CD4-positive, alpha-beta memory T cell (primary cell): ENCODE measurements at regions not wholly inside any gene's neighbourhood (a gene's known extent, or its start where the extent isn't known, plus 50 kb on each side); places are given as distances from the start of the nearest gene placed in this dataset.
A peak's percentile ranks its signal among the peaks of the same experiment; 100 is the strongest.
"Not testable (repeated sequence)": the region's sequence is repeated elsewhere in the genome, so short reads cannot be mapped to it uniquely, and the experiment has no call there.

Source experiments
- CTCF ChIA-PET: fragments of 350-600 bp; sonication (Branson Sonifier 250); formaldehyde crosslinking; loops from one replicate; lab custom pipeline; 2021; ENCODE audit warnings: inconsistent platforms; ENCODE audit not compliant: partially characterized antibody; lab: Charles Lee
- POLR2A ChIA-PET: fragments of 350-600 bp; sonication (Branson Sonifier 250); formaldehyde crosslinking; loops from one replicate; lab custom pipeline; 2021; ENCODE audit not compliant: partially characterized antibody; lab: Charles Lee
- DNase-seq, 5 donors: peaks; one replicate each; pipeline versions ENCODE4 v3.0.0 to v3.0.0-alpha.2; 2020 to 2022; ENCODE audit warnings: mixed read lengths in 1 of 5
- H3K27ac ChIP-seq: one replicate; pipeline ENCODE4 v1.7.0; 2013; ENCODE audit warnings: low read depth, low read length
- H3K27me3 ChIP-seq: 2 replicates; pipeline ENCODE4 v1.7.0; 2013; ENCODE audit warnings: mild to moderate bottlenecking, low read length, moderate library complexity; ENCODE audit not compliant: insufficient read depth
- H3K36me3 ChIP-seq: 2 replicates; pipeline ENCODE4 v1.7.0; 2013; ENCODE audit warnings: mild to moderate bottlenecking, low read length, moderate library complexity; ENCODE audit not compliant: insufficient read depth
- H3K4me1 ChIP-seq: 2 replicates; pipeline ENCODE4 v1.7.0; 2013; ENCODE audit warnings: mild to moderate bottlenecking, low read length, moderate library complexity; ENCODE audit not compliant: insufficient read depth
- H3K4me3 ChIP-seq, 2 donors: one replicate each; pipeline ENCODE4 v1.7.0; 2013; ENCODE audit warnings: low read length in 2 of 2, mild to moderate bottlenecking in 1 of 2
- H3K9me3 ChIP-seq, 2 donors: one replicate each; pipeline ENCODE4 v1.7.0; 2013; ENCODE audit warnings: low read length in 2 of 2, control low read depth in 1 of 2; ENCODE audit not compliant: control insufficient read depth in 1 of 2
- H3K27ac Mint-ChIP-seq, 7 donors: one replicate each; pipeline ENCODE4 v1.8.0; 2020 to 2021; ENCODE audit warnings: mixed read lengths in 7 of 7, mild to moderate bottlenecking in 6 of 7, inconsistent platforms in 3 of 7, moderate library complexity in 3 of 7
- H3K27me3 Mint-ChIP-seq, 2 donors: one replicate each; pipeline ENCODE4 v1.8.0; 2020 to 2021; ENCODE audit warnings: mixed read lengths in 2 of 2
- H3K36me3 Mint-ChIP-seq, 2 donors: one replicate each; pipeline ENCODE4 v1.8.0; 2020 to 2021; ENCODE audit warnings: mixed read lengths in 2 of 2, inconsistent platforms in 1 of 2, mild to moderate bottlenecking in 1 of 2
- H3K4me1 Mint-ChIP-seq, 4 donors: one replicate each; pipeline ENCODE4 v1.8.0; 2020 to 2021; ENCODE audit warnings: mixed read lengths in 4 of 4, mild to moderate bottlenecking in 1 of 4
- H3K4me3 Mint-ChIP-seq, 8 donors: one replicate each; pipeline ENCODE4 v1.8.0; 2020 to 2021; ENCODE audit warnings: mixed read lengths in 8 of 8, mild to moderate bottlenecking in 7 of 8, moderate library complexity in 6 of 8, inconsistent platforms in 3 of 8
- H3K9me3 Mint-ChIP-seq, 8 donors: one replicate each; pipeline ENCODE4 v1.8.0; 2020 to 2021; ENCODE audit warnings: mixed read lengths in 8 of 8, mild to moderate bottlenecking in 5 of 8, inconsistent platforms in 3 of 8, moderate library complexity in 1 of 8
- intact Hi-C: fragments of 100-400 bp; cut with micrococcal nuclease; formaldehyde crosslinking; loops from one replicate; pipeline ENCODE4 v1.15.1; 2023

DNA sequence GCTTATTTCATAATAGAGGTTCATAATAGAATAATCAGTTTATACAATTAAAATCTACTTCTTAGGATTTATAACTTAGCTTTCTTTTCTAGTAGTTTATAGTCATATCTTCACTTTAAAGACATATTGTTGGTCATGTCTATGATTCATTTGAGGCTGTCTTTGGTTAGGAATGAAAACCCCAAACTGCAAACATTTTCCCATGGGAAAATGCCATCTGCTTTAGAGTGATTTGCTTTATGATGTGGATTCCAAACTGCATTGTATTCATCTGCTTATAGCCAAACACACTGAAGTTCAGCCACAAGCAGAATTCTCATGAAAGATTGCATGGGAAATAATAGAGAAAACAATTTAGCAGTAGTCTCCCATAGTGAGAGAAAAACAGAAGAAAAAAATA is 128.0 kb downstream of the RFPL4B start:
- no peak for DNase-seq
- Mint-ChIP-seq H3K4me1 (peaks cover 0 to 4% (median 0%) of the 10 kb centered on the region in 4 donors), H3K36me3 (no peaks in the 10 kb centered on the region), H3K9me3 (peaks cover 0 to 3% (median 0%) of the 10 kb centered on the region in 8 donors), H3K27me3 (no peaks in the 10 kb centered on the region), H3K4me3 (peak overlapping the region in 1 of 8 donors; percentile 48), H3K27ac (no peak overlapping the region)
- ChIA-PET CTCF (no interaction called here), POLR2A (no interaction called here)
- H3K9me3 ChIP-seq, result no peaks in the 10 kb centered on the region
- no peaks in the 10 kb centered on the region for H3K4me1 ChIP-seq
- intact Hi-C loops, result no loop called here
- no peaks in the 10 kb centered on the region for H3K36me3 ChIP-seq
- no peak overlapping the region for H3K27ac ChIP-seq
- no peak overlapping the region for H3K4me3 ChIP-seq
- H3K27me3 ChIP-seq, result no peaks in the 10 kb centered on the region

DNA sequence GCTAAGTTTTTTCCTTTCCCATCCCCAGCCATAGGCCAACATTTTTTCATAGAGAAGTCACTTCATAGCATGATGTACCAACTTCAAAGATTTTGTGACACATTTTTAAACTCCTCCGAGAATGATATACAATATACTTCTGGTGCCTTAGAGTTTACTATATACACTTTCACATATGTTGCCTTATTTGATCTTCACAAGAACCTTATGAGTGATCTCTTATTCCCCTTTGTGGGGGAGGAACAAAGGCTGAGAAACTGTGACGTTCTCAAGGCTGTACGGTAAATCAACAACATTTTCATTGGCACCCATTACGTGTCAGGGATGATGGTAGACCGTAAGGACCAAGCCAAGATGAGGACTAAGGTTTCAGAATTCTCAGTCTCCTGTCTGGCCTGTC is 130.0 kb downstream of the RFPL4B start:
- POLR2A ChIA-PET, result no interaction called here
- Histone ChIP-seq H3K27me3 (no peaks in the 10 kb centered on the region), H3K9me3 (no peaks in the 10 kb centered on the region), H3K4me3 (no peak overlapping the region), H3K4me1 (no peaks in the 10 kb centered on the region), H3K27ac (no peak overlapping the region), H3K36me3 (no peaks in the 10 kb centered on the region)
- Mint-ChIP-seq H3K36me3 (no peaks in the 10 kb centered on the region), H3K27me3 (no peaks in the 10 kb centered on the region), H3K4me3 (no peak overlapping the region), H3K27ac (no peak overlapping the region), H3K4me1 (peaks cover 0 to 4% (median 0%) of the 10 kb centered on the region in 4 donors), H3K9me3 (peaks cover 0 to 3% (median under 1%) of the 10 kb centered on the region in 8 donors)
- CTCF ChIA-PET, result no interaction called here
- intact Hi-C loops, result no loop called here
- DNase-seq, result no peak

- no peaks in the 10 kb centered on the region for H3K4me1 ChIP-seq
- H3K27ac ChIP-seq, result no peak overlapping the region
- H3K9me3 Mint-ChIP-seq, result peaks cover 0 to 4% (median under 1%) of the 10 kb centered on the region in 8 donors
- H3K4me3 ChIP-seq, result no peak overlapping the region
- H3K36me3 ChIP-seq, result no peaks in the 10 kb centered on the region
- H3K27me3 ChIP-seq, result no peaks in the 10 kb centered on the region
- DNase-seq, result no peak
- POLR2A ChIA-PET, result no interaction called here
- H3K4me1 Mint-ChIP-seq, result peaks cover 0 to 4% (median 0%) of the 10 kb centered on the region in 4 donors
- H3K27me3 Mint-ChIP-seq, result no peaks in the 10 kb centered on the region
- no peaks in the 10 kb centered on the region for H3K9me3 ChIP-seq
- intact Hi-C loops, result no loop called here
- CTCF ChIA-PET, result no interaction called here
- no peaks in the 10 kb centered on the region for H3K36me3 Mint-ChIP-seq
- H3K4me3 Mint-ChIP-seq, result no peak overlapping the region
- no peak overlapping the region for H3K27ac Mint-ChIP-seq
Observed at GRCh38 chr6:112478036-112478435, 130.9 kb downstream of the RFPL4B start.

GRCh38 chr6:112479975-112480374 is 132.8 kb downstream of the RFPL4B start:
- H3K4me1 ChIP-seq, POLR2A ChIA-PET, intact Hi-C loops, H3K4me3 ChIP-seq, H3K9me3 Mint-ChIP-seq, H3K27me3 ChIP-seq, CTCF ChIA-PET, H3K27me3 Mint-ChIP-seq, H3K36me3 Mint-ChIP-seq, DNase-seq, H3K4me3 Mint-ChIP-seq, H3K4me1 Mint-ChIP-seq, H3K36me3 ChIP-seq, H3K27ac Mint-ChIP-seq, H3K27ac ChIP-seq, H3K9me3 ChIP-seq: not testable (repeated sequence)

DNA sequence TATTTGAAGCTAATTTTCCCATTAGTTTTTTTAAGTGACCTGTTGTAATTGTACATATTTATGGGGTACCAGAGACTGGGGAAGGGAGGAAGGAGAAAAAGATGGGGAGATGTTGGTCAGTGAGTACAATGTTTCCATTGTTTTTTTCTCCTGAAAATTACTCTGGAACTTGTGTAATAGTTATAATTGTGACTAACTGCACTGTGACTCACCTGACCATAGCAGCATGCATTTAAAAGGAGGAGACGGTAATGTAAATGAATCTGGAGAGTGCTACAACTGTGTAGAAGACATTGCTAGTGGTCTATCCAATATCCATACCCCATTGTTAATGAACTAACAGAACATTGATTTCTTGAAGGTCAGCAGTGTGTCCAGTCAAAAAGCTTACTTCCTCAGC is 133.4 kb downstream of the RFPL4B start:
- DNase-seq, result no peak
- no peaks in the 10 kb centered on the region for H3K36me3 ChIP-seq
- H3K27ac Mint-ChIP-seq, result no peak overlapping the region
- peaks cover 0 to 4% (median 0%) of the 10 kb centered on the region in 4 donors for H3K4me1 Mint-ChIP-seq
- H3K4me3 ChIP-seq, result no peak overlapping the region
- H3K27ac ChIP-seq, result no peak overlapping the region
- ChIA-PET CTCF (no interaction called here), POLR2A (no interaction called here)
- no peak overlapping the region for H3K4me3 Mint-ChIP-seq
- H3K27me3 Mint-ChIP-seq, result no peaks in the 10 kb centered on the region
- no peaks in the 10 kb centered on the region for H3K27me3 ChIP-seq
- peaks cover 0 to 4% (median under 1%) of the 10 kb centered on the region in 8 donors for H3K9me3 Mint-ChIP-seq
- no peaks in the 10 kb centered on the region for H3K36me3 Mint-ChIP-seq
- H3K9me3 ChIP-seq, result no peaks in the 10 kb centered on the region
- no peaks in the 10 kb centered on the region for H3K4me1 ChIP-seq
- intact Hi-C loops, result no loop called here

DNA sequence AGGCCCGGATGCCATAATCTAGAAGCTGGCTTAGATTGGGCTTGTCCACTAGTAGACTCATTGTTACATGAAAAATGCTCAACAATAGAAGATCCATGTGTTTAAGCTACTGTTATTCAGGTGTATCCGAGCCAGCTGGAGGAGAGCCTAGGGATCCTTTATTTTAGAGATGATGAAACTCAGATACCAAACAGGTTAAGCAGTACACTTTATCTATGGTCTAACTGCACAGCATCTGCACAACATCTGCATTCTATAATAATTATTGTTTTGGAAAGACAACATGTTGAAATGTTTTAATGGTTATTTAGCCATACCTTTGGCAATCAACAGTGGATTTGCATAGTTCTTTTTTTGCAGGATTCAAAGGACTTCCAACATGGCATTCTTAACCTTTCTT is 134.1 kb downstream of the RFPL4B start:
- CTCF ChIA-PET, result no interaction called here
- Mint-ChIP-seq H3K9me3 (peaks cover 0 to 4% (median under 1%) of the 10 kb centered on the region in 8 donors), H3K36me3 (no peaks in the 10 kb centered on the region), H3K4me1 (peaks cover 0 to 4% (median 0%) of the 10 kb centered on the region in 4 donors), H3K4me3 (no peak overlapping the region), H3K27me3 (no peaks in the 10 kb centered on the region), H3K27ac (no peak overlapping the region)
- H3K36me3 ChIP-seq, result no peaks in the 10 kb centered on the region
- intact Hi-C loops, result no loop called here
- H3K4me1 ChIP-seq, result no peaks in the 10 kb centered on the region
- no peak overlapping the region for H3K4me3 ChIP-seq
- no peak overlapping the region for H3K27ac ChIP-seq
- no peaks in the 10 kb centered on the region for H3K27me3 ChIP-seq
- POLR2A ChIA-PET, result no interaction called here
- DNase-seq, result no peak
- H3K9me3 ChIP-seq, result no peaks in the 10 kb centered on the region

GRCh38 chr6:112482373-112482772 is 135.2 kb downstream of the RFPL4B start:
- no peak overlapping the region for H3K27ac Mint-ChIP-seq
- Histone ChIP-seq H3K4me3 (no peak overlapping the region), H3K9me3 (no peaks in the 10 kb centered on the region), H3K27ac (no peak overlapping the region), H3K36me3 (no peaks in the 10 kb centered on the region), H3K27me3 (no peaks in the 10 kb centered on the region), H3K4me1 (no peaks in the 10 kb centered on the region)
- intact Hi-C loops, result no loop called here
- ChIA-PET POLR2A (no interaction called here), CTCF (no interaction called here)
- H3K9me3 Mint-ChIP-seq, result peaks cover 0 to 4% (median under 1%) of the 10 kb centered on the region in 8 donors
- H3K4me1 Mint-ChIP-seq, result peaks cover 0 to 4% (median 0%) of the 10 kb centered on the region in 4 donors
- no peaks in the 10 kb centered on the region for H3K36me3 Mint-ChIP-seq
- H3K27me3 Mint-ChIP-seq, result no peaks in the 10 kb centered on the region
- DNase-seq, result no peak
- H3K4me3 Mint-ChIP-seq, result no peak overlapping the region
